ENCODE measurements at regions not wholly inside any gene's neighbourhood (a gene's known extent, or its start where the extent isn't known, plus 50 kb on each side); places are given as distances from the start of the nearest gene placed in this dataset.

GRCh38 chr1:229208481-229208880 is 62.4 kb upstream of the RAB4A start:
- H3K36me3 ChIP-seq (ENCODE audit: insufficient read depth) = no peaks in the 10 kb centered on the region
- H3K27ac ChIP-seq = no peak overlapping the region
- H4K20me1 ChIP-seq (ENCODE audit: insufficient read depth) = no peaks in the 10 kb centered on the region
- H3K27me3 ChIP-seq (ENCODE audit: insufficient read depth, low read depth) = no peaks in the 10 kb centered on the region
- no peak overlapping the region for H3K9ac ChIP-seq
- H2AFZ ChIP-seq (ENCODE audit: low read depth) = no peak overlapping the region
- H3K4me3 ChIP-seq (IDR thresholded peaks at IDR 0.05; ENCODE audit: insufficient read depth, low read depth, low read length) = no peak overlapping the region
- H3K4me2 ChIP-seq = no peak overlapping the region
- no peak for TF ChIP-seq CTCF (conservative IDR thresholded peaks at IDR 0.05; ENCODE audit: low read depth, low read length)
- no peaks in the 10 kb centered on the region for H3K79me2 ChIP-seq (ENCODE audit: insufficient read depth, low read depth)
- H3K4me1 ChIP-seq (ENCODE audit: low read depth, poor library complexity, severe bottlenecking) = no peaks in the 10 kb centered on the region

- Histone ChIP-seq H3K79me2 (ENCODE audit: insufficient read depth, low read depth) (no peaks in the 10 kb centered on the region), H3K4me2 (no peak overlapping the region), H2AFZ (ENCODE audit: low read depth) (no peak overlapping the region), H4K20me1 (ENCODE audit: insufficient read depth) (no peaks in the 10 kb centered on the region), H3K4me1 (ENCODE audit: low read depth, poor library complexity, severe bottlenecking) (no peaks in the 10 kb centered on the region), H3K27ac (no peak overlapping the region), H3K9ac (no peak overlapping the region), H3K4me3 (IDR thresholded peaks at IDR 0.05; ENCODE audit: insufficient read depth, low read depth, low read length) (no peak overlapping the region), H3K36me3 (ENCODE audit: insufficient read depth) (no peaks in the 10 kb centered on the region), H3K27me3 (ENCODE audit: insufficient read depth, low read depth) (no peaks in the 10 kb centered on the region)
- no peak for TF ChIP-seq CTCF (conservative IDR thresholded peaks at IDR 0.05; ENCODE audit: low read depth, low read length)
Measured at GRCh38 chr1:229209386-229209785, 61.5 kb upstream of the RAB4A start.

GRCh38 chr1:229209816-229210215 is 61.1 kb upstream of the RAB4A start:
- no peak for TF ChIP-seq CTCF (conservative IDR thresholded peaks at IDR 0.05; ENCODE audit: low read depth, low read length)
- Histone ChIP-seq H3K27me3 (ENCODE audit: insufficient read depth, low read depth) (no peaks in the 10 kb centered on the region), H3K4me1 (ENCODE audit: low read depth, poor library complexity, severe bottlenecking) (no peaks in the 10 kb centered on the region), H3K4me3 (IDR thresholded peaks at IDR 0.05; ENCODE audit: insufficient read depth, low read depth, low read length) (no peak overlapping the region), H2AFZ (ENCODE audit: low read depth) (no peak overlapping the region), H3K79me2 (ENCODE audit: insufficient read depth, low read depth) (no peaks in the 10 kb centered on the region), H3K27ac (no peak overlapping the region), H3K9ac (no peak overlapping the region), H4K20me1 (ENCODE audit: insufficient read depth) (no peaks in the 10 kb centered on the region), H3K36me3 (ENCODE audit: insufficient read depth) (no peaks in the 10 kb centered on the region), H3K4me2 (no peak overlapping the region)

- Histone ChIP-seq H3K36me3 (ENCODE audit: insufficient read depth) (no peaks in the 10 kb centered on the region), H3K9ac (no peak overlapping the region), H4K20me1 (ENCODE audit: insufficient read depth) (no peaks in the 10 kb centered on the region), H3K4me3 (IDR thresholded peaks at IDR 0.05; ENCODE audit: insufficient read depth, low read depth, low read length) (no peak overlapping the region), H3K79me2 (ENCODE audit: insufficient read depth, low read depth) (no peaks in the 10 kb centered on the region), H3K27ac (no peak overlapping the region), H2AFZ (ENCODE audit: low read depth) (no peak overlapping the region), H3K4me1 (ENCODE audit: low read depth, poor library complexity, severe bottlenecking) (no peaks in the 10 kb centered on the region), H3K4me2 (no peak overlapping the region), H3K27me3 (ENCODE audit: insufficient read depth, low read depth) (no peaks in the 10 kb centered on the region)
- no peak for TF ChIP-seq CTCF (conservative IDR thresholded peaks at IDR 0.05; ENCODE audit: low read depth, low read length)
Measured at GRCh38 chr1:229210844-229211243, 60.1 kb upstream of the RAB4A start.

- no peak overlapping the region for H3K9ac ChIP-seq
- H3K27me3 ChIP-seq (ENCODE audit: insufficient read depth, low read depth) = no peaks in the 10 kb centered on the region
- no peak overlapping the region for H3K4me2 ChIP-seq
- no peaks in the 10 kb centered on the region for H3K4me1 ChIP-seq (ENCODE audit: low read depth, poor library complexity, severe bottlenecking)
- H3K4me3 ChIP-seq (IDR thresholded peaks at IDR 0.05; ENCODE audit: insufficient read depth, low read depth, low read length) = no peak overlapping the region
- no peak for TF ChIP-seq CTCF (conservative IDR thresholded peaks at IDR 0.05; ENCODE audit: low read depth, low read length)
- no peak overlapping the region for H2AFZ ChIP-seq (ENCODE audit: low read depth)
- no peaks in the 10 kb centered on the region for H4K20me1 ChIP-seq (ENCODE audit: insufficient read depth)
- no peaks in the 10 kb centered on the region for H3K36me3 ChIP-seq (ENCODE audit: insufficient read depth)
- no peaks in the 10 kb centered on the region for H3K79me2 ChIP-seq (ENCODE audit: insufficient read depth, low read depth)
- no peak overlapping the region for H3K27ac ChIP-seq
Measured at GRCh38 chr1:229213797-229214196, 57.1 kb upstream of the RAB4A start.
